CD14-positive monocyte (primary cell): ENCODE measurements at regions not wholly inside any gene's neighbourhood (a gene's known extent, or its start where the extent isn't known, plus 50 kb on each side); places are given as distances from the start of the nearest gene placed in this dataset.

ENCODE experiments used
- DNase-seq, 3 donors: peaks; one replicate each; pipeline ENCODE4 v3.0.0-alpha.2; 2011 to 2022
- H2AFZ ChIP-seq: 2 replicates; pipeline ENCODE4 v1.6.0; 2012; ENCODE audit warnings: mild to moderate bottlenecking, low read depth, low read length, inconsistent platforms; ENCODE audit not compliant: insufficient read depth, poor library complexity, severe bottlenecking
- H3K27ac ChIP-seq, 2 donors: 1 replicate in 1 of 2; 2 replicates in 1 of 2; pipeline ENCODE4 v1.5.1; 2012 to 2013; ENCODE audit warnings: low read length in 2 of 2, control low read depth in 1 of 2, inconsistent platforms in 1 of 2, low read depth in 1 of 2, mild to moderate bottlenecking in 1 of 2
- H3K27me3 ChIP-seq, 2 donors: one replicate each; pipeline versions ENCODE4 v1.6.0 to v1.6.1; 2011 to 2013; ENCODE audit warnings: low read length in 2 of 2; ENCODE audit not compliant: control insufficient read depth in 2 of 2, insufficient read depth in 2 of 2
- H3K36me3 ChIP-seq, 2 donors: replicated peaks in 1 of 2; 1 replicate in 1 of 2; 2 replicates in 1 of 2; pipeline versions ENCODE4 v1.5.1 to v1.6.1; 2012 to 2013; ENCODE audit warnings: low read length in 2 of 2, control low read depth in 1 of 2, inconsistent platforms in 1 of 2, mild to moderate bottlenecking in 1 of 2; ENCODE audit not compliant: insufficient read depth in 2 of 2, control insufficient read depth in 1 of 2
- H3K4me1 ChIP-seq, 2 donors: 1 replicate in 1 of 2; 2 replicates in 1 of 2; pipeline versions ENCODE4 v1.5.1 to v1.6.1; 2012 to 2013; ENCODE audit warnings: low read length in 2 of 2, control low read depth in 1 of 2, inconsistent platforms in 1 of 2, mild to moderate bottlenecking in 1 of 2, moderate library complexity in 1 of 2; ENCODE audit not compliant: insufficient read depth in 2 of 2, control insufficient read depth in 1 of 2
- H3K4me2 ChIP-seq: replicated peaks from 2 replicates; pipeline ENCODE3; 2012; ENCODE audit warnings: low read length, moderate library complexity, mild to moderate bottlenecking; ENCODE audit not compliant: poor library complexity, severe bottlenecking; ENCODE audit errors: extremely low read depth
- H3K4me3 ChIP-seq, 3 experiments: fragments of 200-600 bp in 1 of 3; sonication (generic) in 1 of 3; replicated peaks in 1 of 3; 1 replicate in 2 of 3; 2 replicates in 1 of 3; pipeline ENCODE4 v1.5.1; 2011 to 2013; ENCODE audit warnings: low read length in 3 of 3, mild to moderate bottlenecking in 3 of 3, control low read depth in 2 of 3, low read depth in 2 of 3, inconsistent platforms in 1 of 3, moderate library complexity in 1 of 3
- H3K79me2 ChIP-seq: 2 replicates; pipeline ENCODE4 v1.6.0; 2012; ENCODE audit warnings: mild to moderate bottlenecking, control low read depth, inconsistent platforms, low read length, moderate library complexity; ENCODE audit not compliant: insufficient read depth
- H3K9ac ChIP-seq: 2 replicates; pipeline ENCODE4 v1.6.0; 2017; ENCODE audit warnings: low read length, mild to moderate bottlenecking; ENCODE audit not compliant: insufficient read depth, poor library complexity, severe bottlenecking
- H3K9me3 ChIP-seq, 2 donors: replicated peaks in 1 of 2; 1 replicate in 1 of 2; 2 replicates in 1 of 2; pipeline versions ENCODE4 v1.5.1 to v1.6.1; 2012 to 2013; ENCODE audit warnings: low read length in 2 of 2, control low read depth in 1 of 2; ENCODE audit not compliant: control insufficient read depth in 1 of 2, insufficient read depth in 1 of 2
- H4K20me1 ChIP-seq: 2 replicates; pipeline ENCODE4 v1.6.0; 2012; ENCODE audit warnings: mild to moderate bottlenecking, low read length, control low read depth, moderate library complexity; ENCODE audit not compliant: insufficient read depth
- H3K27ac Mint-ChIP-seq, 7 donors: one replicate each; pipeline ENCODE4 v1.8.0; 2020; ENCODE audit warnings: mild to moderate bottlenecking in 7 of 7, mixed read lengths in 7 of 7, moderate library complexity in 6 of 7, inconsistent platforms in 2 of 7
- H3K27me3 Mint-ChIP-seq, 3 donors: one replicate each; pipeline ENCODE4 v1.8.0; 2021 to 2022; ENCODE audit warnings: low read depth in 3 of 3, mild to moderate bottlenecking in 3 of 3, mixed read lengths in 3 of 3, moderate library complexity in 3 of 3, inconsistent platforms in 1 of 3
- H3K36me3 Mint-ChIP-seq, 2 donors: one replicate each; pipeline ENCODE4 v1.8.0; 2020; ENCODE audit warnings: mixed read lengths in 2 of 2, inconsistent platforms in 1 of 2, mild to moderate bottlenecking in 1 of 2
- H3K4me1 Mint-ChIP-seq: one replicate; pipeline ENCODE4 v1.8.0; 2020; ENCODE audit warnings: mild to moderate bottlenecking, mixed read lengths
- H3K4me3 Mint-ChIP-seq, 2 donors: one replicate each; pipeline ENCODE4 v1.8.0; 2020; ENCODE audit warnings: mild to moderate bottlenecking in 2 of 2, mixed read lengths in 2 of 2, moderate library complexity in 1 of 2
- H3K9me3 Mint-ChIP-seq, 7 donors: one replicate each; pipeline ENCODE4 v1.8.0; 2020 to 2022; ENCODE audit warnings: mixed read lengths in 7 of 7, mild to moderate bottlenecking in 6 of 7, moderate library complexity in 6 of 7, inconsistent platforms in 2 of 7
- WGBS: methylation state at CpG from one replicate; pipeline ENCODE4 v1.1.5; 2013; ENCODE audit warnings: missing lambda C conversion rate; ENCODE audit not compliant: insufficient coverage; 5-methylcytosine and 5-hydroxymethylcytosine counted together
- intact Hi-C, 2 donors: fragments of 100-400 bp; cut with micrococcal nuclease; formaldehyde crosslinking; loops; one replicate each; pipeline versions ENCODE4 v1.15.0 to v1.15.1; 2023
- TF ChIP-seq, protein P1 (sequence below): fragments of 200-600 bp; IDR thresholded peaks from one replicate; pipeline ENCODE4 v1.8.0; 2022; ENCODE audit warnings: antibody characterized with exemption, mild to moderate bottlenecking

- no peak overlapping the region for H3K27ac ChIP-seq
- intact Hi-C loops: no loop called here
- Mint-ChIP-seq H3K9me3 (no peaks in the 10 kb centered on the region), H3K36me3 (no peaks in the 10 kb centered on the region), H3K4me3 (no peak overlapping the region), H3K27me3 (peaks cover 0 to 1% (median 0%) of the 10 kb centered on the region in 3 donors), H3K27ac (no peak overlapping the region), H3K4me1 (no peaks in the 10 kb centered on the region)
- H3K4me3 ChIP-seq: no peak overlapping the region
- no peaks in the 10 kb centered on the region for H3K9me3 ChIP-seq
- no peak overlapping the region for H3K9ac ChIP-seq
- no peaks in the 10 kb centered on the region for H3K36me3 ChIP-seq
- no CpG with 5 or more reads among the region's 2 CpGs for WGBS
- no peaks in the 10 kb centered on the region for H4K20me1 ChIP-seq
- H3K79me2 ChIP-seq: no peaks in the 10 kb centered on the region
- H3K27me3 ChIP-seq: no peaks in the 10 kb centered on the region
- no peak overlapping the region for H2AFZ ChIP-seq
- H3K4me2 ChIP-seq: no peak overlapping the region
- DNase-seq: no peak
- H3K4me1 ChIP-seq: no peaks in the 10 kb centered on the region
- TF ChIP-seq, protein P1, sequence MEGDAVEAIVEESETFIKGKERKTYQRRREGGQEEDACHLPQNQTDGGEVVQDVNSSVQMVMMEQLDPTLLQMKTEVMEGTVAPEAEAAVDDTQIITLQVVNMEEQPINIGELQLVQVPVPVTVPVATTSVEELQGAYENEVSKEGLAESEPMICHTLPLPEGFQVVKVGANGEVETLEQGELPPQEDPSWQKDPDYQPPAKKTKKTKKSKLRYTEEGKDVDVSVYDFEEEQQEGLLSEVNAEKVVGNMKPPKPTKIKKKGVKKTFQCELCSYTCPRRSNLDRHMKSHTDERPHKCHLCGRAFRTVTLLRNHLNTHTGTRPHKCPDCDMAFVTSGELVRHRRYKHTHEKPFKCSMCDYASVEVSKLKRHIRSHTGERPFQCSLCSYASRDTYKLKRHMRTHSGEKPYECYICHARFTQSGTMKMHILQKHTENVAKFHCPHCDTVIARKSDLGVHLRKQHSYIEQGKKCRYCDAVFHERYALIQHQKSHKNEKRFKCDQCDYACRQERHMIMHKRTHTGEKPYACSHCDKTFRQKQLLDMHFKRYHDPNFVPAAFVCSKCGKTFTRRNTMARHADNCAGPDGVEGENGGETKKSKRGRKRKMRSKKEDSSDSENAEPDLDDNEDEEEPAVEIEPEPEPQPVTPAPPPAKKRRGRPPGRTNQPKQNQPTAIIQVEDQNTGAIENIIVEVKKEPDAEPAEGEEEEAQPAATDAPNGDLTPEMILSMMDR: no peak
These were observed 335.3 kb upstream of the DUSP10 start for GRCh38 chr1:222077206-222077605.

DNA sequence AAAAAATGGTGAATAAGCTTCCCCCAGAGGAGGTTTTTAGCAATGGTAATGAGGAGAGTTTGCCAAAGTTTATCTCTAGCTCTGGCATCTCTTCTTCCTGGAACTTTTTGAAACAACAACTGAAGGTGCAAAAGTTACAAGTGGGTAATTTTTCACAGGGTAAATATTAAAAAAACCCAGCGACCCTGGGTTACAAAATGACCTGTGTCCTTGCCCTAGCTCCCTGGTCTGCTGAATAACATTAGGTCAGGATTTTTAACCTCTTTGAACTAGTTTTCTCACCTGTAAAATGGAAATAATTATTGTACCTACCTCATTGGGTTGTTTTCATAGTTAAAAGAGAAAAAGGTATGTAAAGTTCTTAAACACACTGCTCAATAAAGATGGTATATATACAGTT lies 332.4 kb upstream of the DUSP10 start:
- no peaks in the 10 kb centered on the region for H3K4me1 ChIP-seq
- intact Hi-C loops: no loop called here
- H3K9me3 ChIP-seq: no peaks in the 10 kb centered on the region
- Mint-ChIP-seq H3K4me1 (no peaks in the 10 kb centered on the region), H3K27ac (no peak overlapping the region), H3K4me3 (no peak overlapping the region), H3K9me3 (no peaks in the 10 kb centered on the region), H3K27me3 (peaks cover 0 to 1% (median 0%) of the 10 kb centered on the region in 3 donors), H3K36me3 (no peaks in the 10 kb centered on the region)
- TF ChIP-seq, protein P1: no peak
- no peak overlapping the region for H3K4me2 ChIP-seq
- H4K20me1 ChIP-seq: no peaks in the 10 kb centered on the region
- H3K79me2 ChIP-seq: no peaks in the 10 kb centered on the region
- H3K27me3 ChIP-seq: no peaks in the 10 kb centered on the region
- H3K9ac ChIP-seq: no peak overlapping the region
- no peak for DNase-seq
- no peak overlapping the region for H3K27ac ChIP-seq
- no peak overlapping the region for H3K4me3 ChIP-seq
- H2AFZ ChIP-seq: no peak overlapping the region
- no CpG with 5 or more reads among the region's 1 CpG for WGBS
- H3K36me3 ChIP-seq: no peaks in the 10 kb centered on the region
